HUES6 (cell line): ENCODE measurements at regions not wholly inside any gene's neighbourhood (a gene's known extent, or its start where the extent isn't known, plus 50 kb on each side); places are given as distances from the start of the nearest gene placed in this dataset.
"Not testable (repeated sequence)": the region's sequence is repeated elsewhere in the genome, so short reads cannot be mapped to it uniquely, and the experiment has no call there.

Experiments used
- H3K27ac ChIP-seq: 2 replicates; pipeline ENCODE4 v1.7.0; 2013; ENCODE audit warnings: low read depth, mild to moderate bottlenecking, low read length, inconsistent platforms
- H3K27me3 ChIP-seq: 2 replicates; pipeline ENCODE4 v1.6.1; 2013; ENCODE audit warnings: low read length; ENCODE audit not compliant: control insufficient read depth, insufficient read depth
- H3K36me3 ChIP-seq: 2 replicates; pipeline ENCODE4 v1.6.1; 2013; ENCODE audit warnings: low read length; ENCODE audit not compliant: control insufficient read depth, insufficient read depth
- H3K4me1 ChIP-seq: 2 replicates; pipeline ENCODE4 v1.6.1; 2013; ENCODE audit warnings: low read length; ENCODE audit not compliant: control insufficient read depth, insufficient read depth
- H3K4me3 ChIP-seq: 2 replicates; pipeline ENCODE4 v1.5.1; 2013; ENCODE audit warnings: low read depth, low read length
- H3K9ac ChIP-seq: one replicate; pipeline ENCODE4 v1.6.1; 2013; ENCODE audit warnings: mild to moderate bottlenecking, low read length
- H3K9me3 ChIP-seq: 2 replicates; pipeline ENCODE4 v1.6.1; 2013; ENCODE audit warnings: low read depth, low read length; ENCODE audit not compliant: control insufficient read depth, insufficient read depth

- no peak overlapping the region for H3K4me3 ChIP-seq
- peaks cover 30% of the 10 kb centered on the region for H3K9me3 ChIP-seq
- no peak overlapping the region for H3K9ac ChIP-seq
- H3K36me3 ChIP-seq: no peaks in the 10 kb centered on the region
- no peak overlapping the region for H3K27ac ChIP-seq
- H3K4me1 ChIP-seq: peaks cover 5% of the 10 kb centered on the region; the same call in 1 of the 2 replicates
- no peaks in the 10 kb centered on the region for H3K27me3 ChIP-seq
Observed at GRCh38 chr6:150299873-150300485, 68.8 kb upstream of the IYD start.

GRCh38 chr6:150301846-150302519 is 66.8 kb upstream of the IYD start:
- peak overlapping the region; percentile 38 for H3K9ac ChIP-seq
- no peak overlapping the region for H3K4me3 ChIP-seq
- H3K27me3 ChIP-seq: no peaks in the 10 kb centered on the region
- no peak overlapping the region; the same call in 1 of the 2 replicates for H3K27ac ChIP-seq
- peaks cover 5% of the 10 kb centered on the region; the same call in 1 of the 2 replicates for H3K4me1 ChIP-seq
- no peaks in the 10 kb centered on the region for H3K36me3 ChIP-seq
- H3K9me3 ChIP-seq: peaks cover 16% of the 10 kb centered on the region

GRCh38 chr6:150302520-150303176 is 66.2 kb upstream of the IYD start:
- no peaks in the 10 kb centered on the region for H3K36me3 ChIP-seq
- peaks cover 5% of the 10 kb centered on the region; the same call in 1 of the 2 replicates for H3K4me1 ChIP-seq
- peaks cover 9% of the 10 kb centered on the region for H3K9me3 ChIP-seq
- no peaks in the 10 kb centered on the region for H3K27me3 ChIP-seq
- no peak overlapping the region for H3K4me3 ChIP-seq
- H3K27ac ChIP-seq: no peak overlapping the region; the same call in 1 of the 2 replicates
- H3K9ac ChIP-seq: peak overlapping the region; percentile 38

- Histone ChIP-seq H3K27me3 (no peaks in the 10 kb centered on the region), H3K9ac (no peak overlapping the region), H3K27ac (no peak overlapping the region; the same call in 1 of the 2 replicates), H3K36me3 (no peaks in the 10 kb centered on the region), H3K9me3 (peaks cover 4% of the 10 kb centered on the region; the same call in 1 of the 2 replicates), H3K4me1 (peaks cover 5% of the 10 kb centered on the region; the same call in 1 of the 2 replicates), H3K4me3 (no peak overlapping the region)
Observed at GRCh38 chr6:150303256-150303655, 65.6 kb upstream of the IYD start.

GRCh38 chr6:150304429-150304828 is 64.4 kb upstream of the IYD start:
- H3K36me3 ChIP-seq: no peaks in the 10 kb centered on the region
- H3K4me3 ChIP-seq: no peak overlapping the region
- no peak overlapping the region for H3K9ac ChIP-seq
- peaks cover 5% of the 10 kb centered on the region; the same call in 1 of the 2 replicates for H3K4me1 ChIP-seq
- no peaks in the 10 kb centered on the region for H3K27me3 ChIP-seq
- no peaks in the 10 kb centered on the region for H3K9me3 ChIP-seq
- no peak overlapping the region for H3K27ac ChIP-seq

- Histone ChIP-seq H3K27ac (no peak overlapping the region), H3K36me3 (no peaks in the 10 kb centered on the region), H3K27me3 (no peaks in the 10 kb centered on the region), H3K9me3 (no peaks in the 10 kb centered on the region), H3K4me3 (no peak overlapping the region), H3K4me1 (peaks cover 5% of the 10 kb centered on the region; the same call in 1 of the 2 replicates), H3K9ac (no peak overlapping the region)
Observed at GRCh38 chr6:150306290-150306689, 62.5 kb upstream of the IYD start.

- Histone ChIP-seq H3K4me3 (no peak overlapping the region), H3K27ac (no peak overlapping the region), H3K36me3 (no peaks in the 10 kb centered on the region), H3K9ac (no peak overlapping the region), H3K4me1 (no peaks in the 10 kb centered on the region; the same call in 1 of the 2 replicates), H3K9me3 (no peaks in the 10 kb centered on the region), H3K27me3 (no peaks in the 10 kb centered on the region)
Observed at GRCh38 chr6:150307520-150307919, 61.3 kb upstream of the IYD start.

GRCh38 chr6:150308812-150309645 is 59.8 kb upstream of the IYD start:
- H3K9ac ChIP-seq: no peak overlapping the region
- no peaks in the 10 kb centered on the region for H3K9me3 ChIP-seq
- no peaks in the 10 kb centered on the region for H3K36me3 ChIP-seq
- no peak overlapping the region for H3K4me3 ChIP-seq
- no peaks in the 10 kb centered on the region for H3K27me3 ChIP-seq
- H3K4me1 ChIP-seq: no peaks in the 10 kb centered on the region
- no peak overlapping the region for H3K27ac ChIP-seq

GRCh38 chr6:150310539-150310938 is 58.3 kb upstream of the IYD start:
- H3K4me3 ChIP-seq: no peak overlapping the region
- H3K27me3 ChIP-seq: no peaks in the 10 kb centered on the region
- no peak overlapping the region for H3K9ac ChIP-seq
- no peak overlapping the region for H3K27ac ChIP-seq
- H3K9me3 ChIP-seq: peaks cover 11% of the 10 kb centered on the region; the same call in 1 of the 2 replicates
- H3K4me1 ChIP-seq: no peaks in the 10 kb centered on the region
- H3K36me3 ChIP-seq: no peaks in the 10 kb centered on the region

GRCh38 chr6:150311149-150311944 is 57.5 kb upstream of the IYD start:
- not testable (repeated sequence) for H3K9ac ChIP-seq, H3K4me1 ChIP-seq, H3K4me3 ChIP-seq, H3K36me3 ChIP-seq, H3K27me3 ChIP-seq, H3K27ac ChIP-seq
- H3K9me3 ChIP-seq: peaks cover 11% of the 10 kb centered on the region; the same call in 1 of the 2 replicates
